NCI-H187 (cell line): ENCODE measurements at regions not wholly inside any gene's neighbourhood (a gene's known extent, or its start where the extent isn't known, plus 50 kb on each side); places are given as distances from the start of the nearest gene placed in this dataset.
A peak's percentile ranks its signal among the peaks of the same experiment; 100 is the strongest.
"Not testable (repeated sequence)": the region's sequence is repeated elsewhere in the genome, so short reads cannot be mapped to it uniquely, and the experiment has no call there.

Source experiments
- DNase-seq, 2 experiments: peaks; one replicate each; lab custom pipeline; 2025; lab: John Stamatoyannopoulos, UW

DNA sequence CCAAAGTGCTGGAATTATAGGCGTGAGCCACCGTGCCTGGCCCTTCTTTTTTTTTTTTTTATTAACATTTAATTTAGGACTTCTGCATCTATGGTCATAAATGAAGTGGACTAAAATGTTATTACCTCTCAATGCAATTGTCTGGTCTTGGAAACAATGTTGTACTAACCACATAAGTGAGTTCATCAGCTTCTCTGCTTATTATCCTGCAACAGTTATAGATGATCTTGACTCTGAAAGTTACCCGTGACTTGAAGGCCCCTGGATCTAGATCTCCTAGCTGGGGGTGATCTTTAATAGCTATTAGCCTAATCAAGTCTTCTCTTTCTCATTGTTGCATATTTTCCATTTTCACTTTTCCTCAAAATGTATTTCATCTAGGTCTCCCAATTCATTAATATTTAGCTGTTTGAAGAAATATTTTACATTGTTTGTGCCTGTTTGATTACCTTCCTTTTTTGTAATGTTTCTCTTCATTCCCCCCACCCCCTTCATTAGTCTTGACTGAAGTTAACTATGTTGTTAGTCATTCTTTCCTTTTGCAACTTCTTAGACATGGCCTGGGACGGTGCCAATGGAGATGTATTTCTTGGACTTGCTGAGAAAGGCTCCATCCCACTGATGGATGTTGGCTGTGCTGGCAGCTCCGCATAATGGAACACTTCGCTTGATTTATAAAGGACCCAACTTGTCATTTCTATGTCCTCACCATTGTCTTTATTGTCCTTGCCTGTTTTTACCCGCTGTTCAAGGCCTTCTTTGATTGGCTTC is 141.6 kb upstream of the RIOK3 start:
- no peak for DNase-seq

- no peak for DNase-seq
Observed at GRCh38 chr18:23313379-23313778, 139.7 kb upstream of the RIOK3 start.

GRCh38 chr18:23314672-23315071 is 138.4 kb upstream of the RIOK3 start:
- no peak for DNase-seq

DNA sequence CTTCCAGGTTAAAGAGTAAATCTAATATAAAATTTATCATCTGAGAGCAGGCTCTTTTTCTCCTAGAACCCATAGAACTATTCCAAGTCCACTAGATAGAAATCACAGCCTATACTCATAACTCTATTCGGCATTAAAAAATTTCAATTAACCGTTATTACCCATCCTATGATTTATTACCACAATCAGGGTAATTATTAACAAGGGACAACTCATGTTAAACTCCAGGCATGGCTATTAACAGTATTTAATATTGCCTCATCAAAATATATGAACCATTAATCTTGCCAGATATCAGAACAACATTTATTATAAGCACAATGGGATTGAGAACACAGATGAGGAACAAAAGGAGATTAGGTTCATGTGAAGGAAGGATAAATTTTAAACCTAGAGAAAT is 136.8 kb upstream of the RIOK3 start:
- no peak for DNase-seq

GRCh38 chr18:23316988-23317387 is 136.1 kb upstream of the RIOK3 start:
- no peak for DNase-seq

GRCh38 chr18:23317975-23318675 is 135.0 kb upstream of the RIOK3 start:
- DNase-seq = no peak

- DNase-seq = no peak
Observed at GRCh38 chr18:23320709-23321236, 132.3 kb upstream of the RIOK3 start.

GRCh38 chr18:23321996-23322395 is 131.1 kb upstream of the RIOK3 start:
- no peak for DNase-seq

DNA sequence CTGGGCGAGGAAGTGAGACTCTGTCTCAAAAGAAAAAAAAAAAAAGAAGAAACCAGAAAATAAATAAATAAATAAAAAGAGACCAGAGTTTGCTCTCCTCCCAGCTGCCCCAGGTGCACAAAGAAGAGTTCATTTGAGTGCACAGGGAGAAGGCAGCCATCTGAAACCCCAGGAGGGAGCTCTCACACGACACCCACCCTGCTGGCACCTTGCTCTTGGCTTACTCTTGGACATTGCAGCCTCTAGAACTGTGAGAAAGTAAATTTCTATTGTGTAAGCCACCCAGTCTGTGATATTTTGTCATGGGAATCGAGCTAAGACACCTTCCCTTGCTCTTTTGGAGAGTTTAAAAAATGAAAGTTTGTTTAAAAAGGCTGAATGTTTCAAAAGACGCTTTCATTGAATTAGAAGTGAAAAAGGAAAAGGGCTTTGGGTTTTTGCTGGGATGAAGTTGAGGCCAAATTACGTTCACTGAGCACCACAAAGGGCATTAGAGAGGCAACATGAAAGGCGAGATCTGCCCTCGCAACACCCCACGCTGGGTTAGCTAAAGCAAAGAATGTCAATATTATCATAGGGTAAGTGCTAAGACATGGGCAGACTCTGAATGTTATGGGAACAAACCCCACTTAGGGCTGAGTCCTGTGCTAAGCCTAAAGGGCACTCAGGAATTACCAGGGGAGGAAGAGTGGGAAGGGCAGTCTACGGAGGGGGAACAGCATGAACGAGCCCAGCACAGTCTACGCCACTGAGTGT is 128.9 kb upstream of the RIOK3 start:
- no peak for DNase-seq

DNA sequence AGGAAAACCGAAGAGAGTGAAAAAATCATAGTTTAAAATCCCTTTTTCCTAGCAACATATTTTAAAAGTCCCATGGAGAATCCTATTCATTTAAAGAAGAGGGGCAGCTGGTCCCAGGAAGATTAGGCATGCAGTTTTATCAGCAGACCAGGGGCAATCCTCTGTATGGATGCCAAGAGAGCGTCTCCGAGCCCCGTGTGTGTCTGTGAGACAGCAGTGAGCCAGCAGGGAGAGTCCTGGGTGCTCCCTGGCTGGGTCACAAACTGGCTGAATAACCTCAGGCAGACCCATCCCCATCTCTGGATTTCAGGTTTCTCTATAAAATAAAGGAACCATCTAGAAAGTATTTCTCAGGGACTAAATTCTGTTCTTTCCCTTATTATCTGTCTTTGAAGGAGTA is 128.2 kb upstream of the RIOK3 start:
- no peak for DNase-seq

DNA sequence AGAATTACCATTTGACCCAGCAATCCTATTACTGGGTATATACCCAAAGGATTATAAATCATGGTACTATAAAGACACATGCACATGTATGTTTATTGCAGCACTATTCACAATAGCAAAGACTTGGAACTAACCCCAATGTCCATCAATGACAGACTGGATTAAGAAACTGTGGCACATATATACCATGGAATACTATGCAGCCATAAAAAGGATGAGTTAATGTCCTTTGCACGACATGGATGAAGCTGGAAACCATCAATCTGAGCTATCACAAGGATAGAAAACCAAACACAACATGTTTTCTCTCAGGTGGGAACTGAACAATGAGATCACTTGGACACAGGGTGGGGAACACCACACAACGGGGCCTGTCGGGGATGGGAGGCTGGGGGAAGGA is 123.4 kb upstream of the RIOK3 start:
- not testable (repeated sequence) for DNase-seq

DNA sequence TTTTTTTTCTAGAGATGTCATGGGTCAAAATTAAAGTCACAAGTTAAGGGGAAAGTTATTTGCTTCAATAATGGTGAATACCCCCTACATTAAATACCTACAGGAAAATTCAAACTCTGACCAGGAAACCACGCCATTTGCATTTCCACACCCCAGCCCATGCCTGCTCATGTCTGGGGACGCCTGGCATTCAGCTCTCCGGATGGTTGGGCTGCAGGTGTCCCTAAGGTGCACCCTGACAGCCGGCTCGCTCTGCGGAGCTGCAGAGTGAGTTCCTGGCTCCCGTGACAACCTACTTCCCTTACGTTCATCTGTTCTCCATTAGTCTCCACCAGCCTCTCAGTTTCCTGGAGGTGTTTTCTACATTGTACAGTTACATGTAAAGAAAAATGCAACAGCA is 122.7 kb upstream of the RIOK3 start:
- no peak for DNase-seq

DNA sequence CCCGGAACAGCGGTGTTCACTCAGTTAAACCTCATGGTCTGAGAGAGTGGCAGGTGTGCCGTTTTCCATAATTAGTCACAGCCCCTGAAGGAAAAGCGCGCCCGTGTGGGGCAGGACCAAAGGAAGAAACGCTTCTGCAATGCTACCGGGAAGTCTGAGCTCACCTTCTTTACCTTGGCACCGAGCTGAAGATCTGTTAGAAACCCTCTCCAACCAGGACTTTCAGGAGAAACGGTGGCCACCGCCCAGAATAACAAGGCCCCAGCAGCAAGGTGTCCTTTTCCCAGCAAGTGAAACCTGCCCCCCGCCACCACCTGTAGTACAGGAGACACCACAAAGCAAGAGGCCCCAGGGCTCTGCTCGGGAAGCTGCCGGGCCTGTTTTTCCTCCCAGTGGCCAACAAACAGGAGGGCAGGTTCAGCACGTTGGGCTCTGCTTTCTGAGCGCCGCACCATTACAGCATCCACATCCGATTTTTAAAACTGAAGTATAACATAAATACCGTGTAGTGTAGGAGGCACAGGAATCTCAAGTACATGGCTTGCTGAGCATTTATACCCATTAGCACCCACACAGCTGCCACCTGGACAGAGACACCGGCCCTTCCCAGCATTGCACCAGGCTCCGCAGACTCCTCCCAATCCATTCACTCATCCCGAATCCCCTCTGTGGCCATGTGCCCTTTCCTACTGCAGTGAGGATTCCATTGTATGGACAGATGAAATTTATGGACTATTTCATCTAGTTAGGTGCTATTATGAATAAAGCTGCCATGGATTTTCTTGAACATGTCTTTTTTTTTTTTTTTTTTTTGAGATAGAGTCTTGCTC is 121.8 kb upstream of the RIOK3 start:
- no peak for DNase-seq

DNA sequence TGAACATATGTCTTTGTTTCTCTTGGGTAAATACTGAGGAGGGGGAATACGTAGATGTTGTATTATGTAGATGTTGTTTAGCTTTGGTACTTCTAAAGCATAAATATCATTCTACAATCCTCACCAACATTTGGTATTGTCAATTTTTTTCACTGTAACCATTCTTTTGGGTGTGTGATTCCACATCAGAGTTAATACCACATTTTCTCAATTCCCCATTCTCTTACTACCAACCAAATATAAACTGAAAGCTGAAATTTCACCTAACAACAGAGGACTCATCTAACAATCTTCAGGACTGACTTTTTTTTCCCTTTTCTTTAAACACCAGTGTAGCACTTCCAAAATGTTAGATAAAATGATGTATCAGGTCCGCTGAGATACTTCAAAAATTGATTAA is 120.7 kb upstream of the RIOK3 start:
- DNase-seq = no peak

GRCh38 chr18:23333827-23334226 is 119.3 kb upstream of the RIOK3 start:
- DNase-seq = no peak

DNA sequence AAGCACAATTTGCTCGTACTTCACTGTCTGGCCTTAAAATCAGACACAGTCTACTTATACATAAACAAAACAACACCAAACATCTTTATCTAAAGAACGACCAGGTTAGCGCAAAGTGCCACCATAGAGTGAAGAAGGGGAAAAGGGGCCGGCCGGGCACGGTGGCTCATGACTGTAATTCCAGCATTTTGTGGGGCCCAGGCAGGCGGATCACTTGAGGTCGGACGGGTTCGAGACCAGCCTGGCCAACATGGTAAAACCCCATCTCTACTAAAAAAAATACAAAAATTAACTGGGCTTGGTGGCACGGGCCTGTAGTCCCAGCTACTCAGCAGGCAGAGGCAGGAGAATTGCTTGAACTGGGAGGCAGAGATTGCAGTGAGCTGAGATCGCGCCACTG is 118.5 kb upstream of the RIOK3 start:
- no peak for DNase-seq

- DNase-seq = no peak
Observed at GRCh38 chr18:23336101-23336500, 117.0 kb upstream of the RIOK3 start.

DNA sequence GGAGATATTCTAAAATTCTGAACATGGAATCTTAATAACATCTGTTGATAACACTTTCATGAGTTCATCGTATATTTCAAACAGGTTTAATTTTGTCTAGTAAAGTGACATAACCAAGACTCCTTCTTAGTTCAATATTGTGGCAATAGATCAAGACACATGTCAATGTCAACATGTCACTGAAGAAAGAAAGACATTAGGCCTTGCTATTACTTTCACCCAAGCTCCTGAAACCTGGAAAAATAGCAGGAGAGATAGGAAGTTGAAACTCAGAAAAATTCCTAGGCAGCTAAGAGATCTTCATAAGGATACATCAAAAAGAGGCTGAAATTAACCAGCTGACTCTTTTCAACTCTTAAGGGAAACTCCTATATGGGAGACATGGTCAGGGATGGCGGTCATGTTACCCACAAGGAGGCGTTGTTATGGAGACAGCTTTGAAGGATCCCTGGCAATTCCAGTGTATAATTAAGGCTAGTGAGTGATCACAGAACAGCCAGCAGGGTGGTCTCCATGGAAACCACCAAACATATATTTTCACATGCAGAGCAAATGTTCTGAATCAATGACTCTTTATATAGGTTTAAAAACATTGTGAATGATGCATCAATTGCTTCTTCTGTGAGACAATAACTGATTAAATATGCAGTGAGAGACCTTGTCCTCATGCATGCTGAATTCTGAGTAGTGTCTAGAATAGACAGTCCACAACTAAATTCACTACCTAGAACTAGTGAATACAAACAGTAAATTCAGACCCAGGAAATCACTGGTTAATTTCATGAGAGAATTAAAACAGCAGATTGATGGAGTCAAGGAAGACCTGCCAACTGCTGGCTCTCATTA is 115.3 kb upstream of the RIOK3 start:
- DNase-seq = peak; percentile 10 to 20

DNA sequence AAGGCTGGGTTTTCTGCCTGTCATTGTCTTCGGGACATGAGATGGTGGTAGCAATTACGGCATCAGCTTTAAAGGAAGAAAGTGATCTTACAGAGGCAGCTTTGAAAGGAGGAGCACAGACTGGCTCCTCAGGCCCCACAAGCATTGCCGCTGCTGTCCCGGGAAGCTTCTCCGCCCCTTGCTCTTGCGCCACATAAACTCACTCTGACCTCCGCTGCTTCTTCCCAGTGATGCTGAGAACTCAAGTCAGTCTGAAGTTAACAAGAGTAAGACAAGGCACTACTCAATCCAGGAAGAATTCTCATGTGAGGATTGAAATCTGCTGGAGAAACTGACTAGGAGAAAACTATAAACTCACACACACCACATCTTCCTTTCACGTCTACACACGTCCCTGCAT is 112.4 kb upstream of the RIOK3 start:
- no peak for DNase-seq

DNA sequence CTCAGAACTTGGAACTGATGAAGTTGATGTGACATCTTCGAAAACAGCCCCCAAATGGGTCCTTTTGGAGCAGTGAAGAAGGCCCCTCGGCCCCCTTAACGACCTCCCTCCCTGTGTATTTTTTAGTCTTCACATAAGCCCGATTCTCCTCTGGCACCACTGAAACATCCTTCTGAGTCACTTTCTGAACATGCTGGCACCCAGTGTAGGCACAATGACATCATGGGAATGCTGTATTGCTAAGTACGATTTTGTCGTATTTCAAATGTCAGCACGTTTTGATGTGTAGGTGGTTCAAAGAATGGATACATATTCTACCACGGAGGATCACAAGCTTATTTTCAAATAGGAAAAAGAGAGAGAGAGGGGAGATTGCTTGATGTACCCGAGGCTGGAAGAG is 111.7 kb upstream of the RIOK3 start:
- no peak for DNase-seq

- no peak for DNase-seq
Observed at GRCh38 chr18:23341983-23342382, 111.1 kb upstream of the RIOK3 start.
